Colonic mucosa (tissue), 4 donors: ENCODE measurements at regions not wholly inside any gene's neighbourhood (a gene's known extent, or its start where the extent isn't known, plus 50 kb on each side); places are given as distances from the start of the nearest gene placed in this dataset.

Experiments
- DNase-seq: peaks from one replicate; pipeline ENCODE4 v3.0.0-alpha.2; 2020
- H3K27ac ChIP-seq: fragments of 200-600 bp; one replicate; pipeline ENCODE4 v1.8.0; 2021
- H3K27me3 ChIP-seq: fragments of 200-600 bp; one replicate; pipeline ENCODE4 v1.8.0; 2021
- H3K36me3 ChIP-seq: fragments of 200-600 bp; one replicate; pipeline ENCODE4 v1.8.0; 2021
- H3K4me1 ChIP-seq: fragments of 200-600 bp; one replicate; pipeline ENCODE4 v1.8.0; 2021; ENCODE audit warnings: mild to moderate bottlenecking
- H3K4me3 ChIP-seq: fragments of 200-600 bp; one replicate; pipeline ENCODE4 v1.8.0; 2021
- H3K9ac ChIP-seq, 2 donors: one replicate each; pipeline ENCODE4 v1.7.0; 2013; ENCODE audit warnings: control low read depth in 2 of 2, low read depth in 2 of 2, low read length in 2 of 2
- H3K9me3 ChIP-seq: fragments of 200-600 bp; one replicate; pipeline ENCODE4 v1.8.0; 2021
- CTCF ChIP-seq: fragments of 200-600 bp; IDR thresholded peaks from one replicate; pipeline ENCODE4 v1.8.0; 2022; ENCODE audit warnings: antibody characterized with exemption, mild to moderate bottlenecking
- intact Hi-C: fragments of 100-400 bp; cut with DNase I; formaldehyde crosslinking; loops from one replicate; pipeline ENCODE4 v1.14.1; 2022
- donor health status: healthy.
- donor health status: DM: no; HTN: no; CAD: no.
- donor health status: DM: no; HTN: no; CAD: no.

DNA sequence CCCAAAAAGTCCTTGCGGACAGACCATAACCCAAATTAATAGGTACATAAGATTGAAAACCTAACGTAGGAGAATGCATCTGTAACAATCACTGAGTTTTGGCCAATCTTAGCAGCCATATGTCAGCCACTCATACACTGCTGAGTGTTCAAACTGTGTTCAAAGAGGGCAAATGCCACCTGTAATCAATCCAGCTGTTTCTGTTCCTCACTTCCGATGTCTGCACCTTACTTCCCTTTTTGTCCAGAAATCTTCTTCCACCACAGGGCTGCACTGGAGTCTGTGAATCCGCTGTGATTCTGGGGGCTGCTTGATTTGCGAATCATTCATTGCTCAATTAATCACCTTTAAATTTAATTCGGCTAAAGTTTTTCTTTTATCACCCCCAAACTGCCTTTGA, 263.9 kb downstream of the ICE1 start:
- no peaks in the 10 kb centered on the region for H3K9me3 ChIP-seq
- H3K27ac ChIP-seq: no peak overlapping the region
- TF ChIP-seq CTCF: no peak
- DNase-seq: no peak
- intact Hi-C loops: no loop called here
- H3K36me3 ChIP-seq: no peaks in the 10 kb centered on the region
- no peak overlapping the region for H3K9ac ChIP-seq
- H3K27me3 ChIP-seq: no peaks in the 10 kb centered on the region
- no peak overlapping the region for H3K4me3 ChIP-seq
- H3K4me1 ChIP-seq: no peaks in the 10 kb centered on the region

- no peak overlapping the region for H3K4me3 ChIP-seq
- intact Hi-C loops: no loop called here
- no peaks in the 10 kb centered on the region for H3K27me3 ChIP-seq
- no peaks in the 10 kb centered on the region for H3K36me3 ChIP-seq
- TF ChIP-seq CTCF: no peak
- H3K9me3 ChIP-seq: no peaks in the 10 kb centered on the region
- H3K27ac ChIP-seq: no peak overlapping the region
- no peak overlapping the region for H3K9ac ChIP-seq
- DNase-seq: no peak
- H3K4me1 ChIP-seq: no peaks in the 10 kb centered on the region
Observed at GRCh38 chr5:5685737-5686136, 263.3 kb downstream of the ICE1 start.

DNA sequence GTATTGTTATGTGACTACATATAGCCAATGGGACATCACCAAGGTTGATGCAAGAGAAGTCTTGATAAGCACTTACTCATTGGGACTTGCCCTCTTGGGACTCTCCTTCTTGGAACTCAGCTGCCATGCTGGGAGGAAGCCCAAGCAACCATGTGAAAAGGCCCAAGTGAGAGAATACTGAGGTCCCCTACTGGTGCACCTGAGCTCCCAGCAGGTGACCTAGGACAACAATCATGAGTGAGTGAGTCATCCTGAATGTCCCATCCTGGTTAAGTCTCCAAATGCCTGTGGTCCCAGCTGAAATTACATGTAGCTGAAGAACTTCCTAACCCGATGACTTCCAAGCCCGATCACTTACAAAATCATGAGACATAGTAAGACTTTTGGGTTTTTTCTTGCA, 260.7 kb downstream of the ICE1 start:
- no peaks in the 10 kb centered on the region for H3K4me1 ChIP-seq
- intact Hi-C loops: no loop called here
- H3K27ac ChIP-seq: no peak overlapping the region
- no peak for TF ChIP-seq CTCF
- H3K27me3 ChIP-seq: no peaks in the 10 kb centered on the region
- DNase-seq: no peak
- H3K9me3 ChIP-seq: no peaks in the 10 kb centered on the region
- no peak overlapping the region for H3K9ac ChIP-seq
- H3K36me3 ChIP-seq: no peaks in the 10 kb centered on the region
- H3K4me3 ChIP-seq: no peak overlapping the region

DNA sequence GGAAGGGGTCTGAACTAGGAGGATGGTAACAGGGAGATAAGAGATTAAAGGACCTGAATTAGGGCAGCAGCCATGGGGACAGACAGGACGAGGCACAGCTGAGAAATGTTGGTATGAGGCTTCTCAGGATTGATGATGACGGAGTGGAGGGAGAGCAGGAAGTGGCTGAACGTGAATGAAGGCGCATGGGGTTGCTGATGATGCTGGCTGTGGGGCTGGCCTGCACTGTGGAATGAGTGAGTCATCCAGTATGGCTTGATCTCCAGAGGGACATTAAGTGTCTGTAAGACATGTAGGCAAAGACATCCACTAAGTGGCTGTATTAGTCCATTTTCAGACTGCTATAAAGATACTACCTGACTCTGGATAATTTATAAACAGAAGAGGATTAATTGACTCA, 256.4 kb downstream of the ICE1 start:
- no peak overlapping the region for H3K27ac ChIP-seq
- TF ChIP-seq CTCF: no peak
- H3K9me3 ChIP-seq: no peaks in the 10 kb centered on the region
- intact Hi-C loops: no loop called here
- H3K27me3 ChIP-seq: no peaks in the 10 kb centered on the region
- no peak for DNase-seq
- no peak overlapping the region for H3K4me3 ChIP-seq
- H3K9ac ChIP-seq: no peak overlapping the region
- H3K36me3 ChIP-seq: no peaks in the 10 kb centered on the region
- no peaks in the 10 kb centered on the region for H3K4me1 ChIP-seq

GRCh38 chr5:5677738-5678137, 255.3 kb downstream of the ICE1 start:
- Histone ChIP-seq H3K27me3 (no peaks in the 10 kb centered on the region), H3K4me1 (no peaks in the 10 kb centered on the region), H3K27ac (no peak overlapping the region), H3K9me3 (no peaks in the 10 kb centered on the region), H3K9ac (no peak overlapping the region), H3K36me3 (no peaks in the 10 kb centered on the region), H3K4me3 (no peak overlapping the region)
- no peak for TF ChIP-seq CTCF
- intact Hi-C loops: no loop called here
- DNase-seq: no peak

GRCh38 chr5:5676218-5676617, 253.7 kb downstream of the ICE1 start:
- intact Hi-C loops: no loop called here

More at GRCh38 chr5:5676218-5676617, 253.7 kb downstream of the ICE1 start:
- no peak for TF ChIP-seq CTCF
- Histone ChIP-seq H3K36me3 (no peaks in the 10 kb centered on the region), H3K27me3 (no peaks in the 10 kb centered on the region), H3K27ac (no peak overlapping the region), H3K9me3 (no peaks in the 10 kb centered on the region), H3K4me3 (no peak overlapping the region), H3K9ac (no peak overlapping the region), H3K4me1 (no peaks in the 10 kb centered on the region)
- no peak for DNase-seq
